WTC11 (cell line): ENCODE measurements at regions not wholly inside any gene's neighbourhood (a gene's known extent, or its start where the extent isn't known, plus 50 kb on each side); places are given as distances from the start of the nearest gene placed in this dataset.

Experiments used
- CTCF ChIP-seq: fragments of 200-600 bp; IDR thresholded peaks from 2 replicates; pipeline ENCODE4 v1.8.0; 2022; ENCODE audit warnings: antibody characterized with exemption
- NR1H2 ChIP-seq: sonication (generic); formaldehyde crosslinking; IDR thresholded peaks from 2 replicates; pipeline ENCODE4 v1.9.0; 2021; ENCODE audit warnings: mild to moderate bottlenecking, moderate library complexity, missing genetic modification reagents
- PRDM15 ChIP-seq: sonication (generic); formaldehyde crosslinking; IDR thresholded peaks from 2 replicates; pipeline ENCODE4 v1.8.0; 2022; ENCODE audit warnings: missing genetic modification reagents
- PREB ChIP-seq: sonication (generic); formaldehyde crosslinking; IDR thresholded peaks from 2 replicates; pipeline ENCODE4 v1.8.1; 2022; ENCODE audit warnings: mild to moderate bottlenecking, missing genetic modification reagents, moderate library complexity, borderline replicate concordance
- STAT6 ChIP-seq: sonication (generic); formaldehyde crosslinking; conservative IDR thresholded peaks from 2 replicates; pipeline ENCODE4 v1.8.1; 2023; ENCODE audit warnings: mild to moderate bottlenecking, low read depth, missing genetic modification reagents, moderate library complexity
- USF1 ChIP-seq: sonication (generic); formaldehyde crosslinking; IDR thresholded peaks from 2 replicates; pipeline ENCODE4 v1.8.0; 2022; ENCODE audit warnings: mild to moderate bottlenecking, missing genetic modification reagents
- ZNF317 ChIP-seq: sonication (generic); formaldehyde crosslinking; IDR thresholded peaks from 2 replicates; pipeline ENCODE4 v1.8.1; 2023; ENCODE audit warnings: low read depth, mild to moderate bottlenecking, moderate library complexity, missing genetic modification reagents, borderline replicate concordance

GRCh38 chr3:8238432-8238831 lies 263.2 kb upstream of the LMCD1 start:
- no peak for TF ChIP-seq CTCF
- TF ChIP-seq PRDM15: no peak
- TF ChIP-seq USF1 (CRISPR knock-in tag): no peak
- TF ChIP-seq STAT6: no peak
- no peak for TF ChIP-seq PREB (CRISPR knock-in tag)
- TF ChIP-seq ZNF317: no peak
- no peak for TF ChIP-seq NR1H2 (CRISPR knock-in tag)
